HEK293 (cell line): ENCODE measurements at regions not wholly inside any gene's neighbourhood (a gene's known extent, or its start where the extent isn't known, plus 50 kb on each side); places are given as distances from the start of the nearest gene placed in this dataset.

Experiments
- CTCF ChIA-PET: fragments of 350-600 bp; formaldehyde crosslinking; extraction: SDS; loops from one replicate; lab custom pipeline; 2021; ENCODE audit warnings: antibody characterized with exemption; lab: Yijun Ruan, JAX
- POLR2A ChIA-PET: fragments of 300-600 bp; formaldehyde crosslinking; extraction: SDS; loops from one replicate; lab custom pipeline; 2020; ENCODE audit warnings: antibody characterized with exemption, inconsistent platforms; lab: Yijun Ruan, JAX
- H3K27ac ChIP-seq: fragments of 200-500 bp; sonication (Bioruptor generic); 2 replicates; pipeline ENCODE4 v1.5.1; 2014; ENCODE audit warnings: low read depth, low read length, control low read depth, inconsistent platforms; ENCODE audit errors: extremely low read depth
- H3K36me3 ChIP-seq, 2 experiments: fragments of 200-500 bp in 1 of 2; sonication (Bioruptor generic) in 1 of 2; 1 replicate in 1 of 2; 2 replicates in 1 of 2; pipeline ENCODE4 v1.5.1; 2014 to 2017; ENCODE audit warnings: inconsistent platforms in 2 of 2, low read length in 2 of 2; ENCODE audit not compliant: control insufficient read depth in 2 of 2, insufficient read depth in 1 of 2
- H3K4me1 ChIP-seq: fragments of 200-500 bp; sonication (Bioruptor generic); 2 replicates; pipeline ENCODE4 v1.5.1; 2014; ENCODE audit warnings: mild to moderate bottlenecking, low read length, inconsistent platforms; ENCODE audit not compliant: control insufficient read depth, insufficient read depth
- H3K4me3 ChIP-seq: 2 replicates; pipeline ENCODE4 v1.5.1; 2011; ENCODE audit warnings: low read depth, mild to moderate bottlenecking, control low read depth, low read length, moderate library complexity
- H3K9me3 ChIP-seq: fragments of 200-500 bp; sonication (Bioruptor generic); 2 replicates; pipeline ENCODE4 v1.5.1; 2014; ENCODE audit warnings: low read depth, low read length, inconsistent platforms; ENCODE audit not compliant: control insufficient read depth, insufficient read depth
- AEBP2 ChIP-seq: fragments of 450-650 bp; formaldehyde crosslinking; IDR thresholded peaks from 2 replicates; pipeline ENCODE4 v1.5.1; 2016; ENCODE audit warnings: missing biosample characterization, missing genetic modification characterization, borderline replicate concordance
- BCL11B ChIP-seq: fragments of 450-650 bp; formaldehyde crosslinking; IDR thresholded peaks from 2 replicates; pipeline ENCODE4 v1.5.1; 2016; ENCODE audit warnings: low read depth, missing biosample characterization, missing genetic modification characterization
- FEZF1 ChIP-seq: fragments of 450-650 bp; formaldehyde crosslinking; IDR thresholded peaks from 2 replicates; pipeline ENCODE4 v1.5.1; 2016; ENCODE audit warnings: missing biosample characterization, missing genetic modification characterization
- GFI1B ChIP-seq: fragments of 450-650 bp; formaldehyde crosslinking; IDR thresholded peaks from 2 replicates; pipeline ENCODE4 v1.5.1; 2016; ENCODE audit warnings: missing biosample characterization, missing genetic modification characterization
- KLF10 ChIP-seq: fragments of 450-650 bp; IDR thresholded peaks from 2 replicates; pipeline ENCODE4 v1.5.1; 2018; ENCODE audit warnings: missing biosample characterization, mild to moderate bottlenecking, missing genetic modification characterization
- KLF16 ChIP-seq: fragments of 450-650 bp; formaldehyde crosslinking; IDR thresholded peaks from 2 replicates; pipeline ENCODE4 v1.5.1; 2017; ENCODE audit warnings: missing biosample characterization, missing genetic modification characterization
- KLF17 ChIP-seq: fragments of 450-650 bp; formaldehyde crosslinking; IDR thresholded peaks from 2 replicates; pipeline ENCODE4 v1.5.1; 2016; ENCODE audit warnings: missing biosample characterization, missing genetic modification characterization
- MYNN ChIP-seq: fragments of 450-650 bp; formaldehyde crosslinking; IDR thresholded peaks from 2 replicates; pipeline ENCODE4 v1.5.1; 2016; ENCODE audit warnings: missing biosample characterization, missing genetic modification characterization, borderline replicate concordance
- MZF1 ChIP-seq: fragments of 450-650 bp; formaldehyde crosslinking; IDR thresholded peaks from 2 replicates; pipeline ENCODE4 v1.5.1; 2017; ENCODE audit warnings: missing biosample characterization, missing genetic modification characterization, borderline replicate concordance
- PATZ1 ChIP-seq: fragments of 450-650 bp; formaldehyde crosslinking; IDR thresholded peaks from 2 replicates; pipeline ENCODE4 v1.5.1; 2016; ENCODE audit warnings: missing biosample characterization, missing genetic modification characterization
- RBAK ChIP-seq: fragments of 450-650 bp; formaldehyde crosslinking; IDR thresholded peaks from 2 replicates; pipeline ENCODE4 v1.5.1; 2016; ENCODE audit warnings: missing biosample characterization, missing genetic modification characterization
- SCRT2 ChIP-seq: fragments of 450-650 bp; formaldehyde crosslinking; IDR thresholded peaks from 2 replicates; pipeline ENCODE4 v1.5.1; 2016; ENCODE audit warnings: missing biosample characterization, missing genetic modification characterization
- TRIM28 ChIP-seq: IDR thresholded peaks from 2 replicates; pipeline ENCODE4 v1.6.1; 2011; ENCODE audit warnings: low read length, control low read depth, borderline replicate concordance
- ZBTB1 ChIP-seq: fragments of 450-650 bp; formaldehyde crosslinking; IDR thresholded peaks from 2 replicates; pipeline ENCODE4 v1.5.1; 2016; ENCODE audit warnings: missing biosample characterization, missing genetic modification characterization
- ZBTB48 ChIP-seq: fragments of 450-650 bp; formaldehyde crosslinking; IDR thresholded peaks from 2 replicates; pipeline ENCODE4 v1.5.1; 2016; ENCODE audit warnings: missing biosample characterization, missing genetic modification characterization
- ZBTB6 ChIP-seq: fragments of 450-650 bp; formaldehyde crosslinking; IDR thresholded peaks from 2 replicates; pipeline ENCODE4 v1.5.1; 2017; ENCODE audit warnings: missing biosample characterization, missing genetic modification characterization
- ZFP3 ChIP-seq: fragments of 450-650 bp; formaldehyde crosslinking; IDR thresholded peaks from 2 replicates; pipeline ENCODE4 v1.5.1; 2016; ENCODE audit warnings: low read depth, missing biosample characterization, missing genetic modification characterization
- ZFP69B ChIP-seq: fragments of 450-650 bp; formaldehyde crosslinking; IDR thresholded peaks from 2 replicates; pipeline ENCODE4 v1.5.1; 2016; ENCODE audit warnings: missing biosample characterization, missing genetic modification characterization
- ZNF132 ChIP-seq: fragments of 450-650 bp; formaldehyde crosslinking; IDR thresholded peaks from 2 replicates; pipeline ENCODE4 v1.5.1; 2017; ENCODE audit warnings: missing biosample characterization, missing genetic modification characterization, borderline replicate concordance
- ZNF146 ChIP-seq: fragments of 450-650 bp; formaldehyde crosslinking; IDR thresholded peaks from 2 replicates; pipeline ENCODE4 v1.5.1; 2016; ENCODE audit warnings: missing biosample characterization, missing genetic modification characterization
- ZNF16 ChIP-seq: fragments of 450-650 bp; formaldehyde crosslinking; IDR thresholded peaks from 2 replicates; pipeline ENCODE4 v1.5.1; 2016; ENCODE audit warnings: low read depth, missing biosample characterization, missing genetic modification characterization
- ZNF202 ChIP-seq: fragments of 450-650 bp; formaldehyde crosslinking; IDR thresholded peaks from 2 replicates; pipeline ENCODE4 v1.5.1; 2016; ENCODE audit warnings: missing biosample characterization, missing genetic modification characterization, borderline replicate concordance
- ZNF248 ChIP-seq: fragments of 450-650 bp; formaldehyde crosslinking; IDR thresholded peaks from 2 replicates; pipeline ENCODE4 v1.5.1; 2017; ENCODE audit warnings: missing biosample characterization, missing genetic modification characterization
- ZNF335 ChIP-seq: fragments of 450-650 bp; formaldehyde crosslinking; conservative IDR thresholded peaks from 2 replicates; pipeline ENCODE4 v1.5.1; 2016; ENCODE audit warnings: missing biosample characterization, missing genetic modification characterization
- ZNF350 ChIP-seq: fragments of 450-650 bp; formaldehyde crosslinking; IDR thresholded peaks from 2 replicates; pipeline ENCODE4 v1.5.0; 2017; ENCODE audit warnings: missing biosample characterization, mild to moderate bottlenecking, missing genetic modification characterization
- ZNF366 ChIP-seq: fragments of 450-650 bp; formaldehyde crosslinking; conservative IDR thresholded peaks from 2 replicates; pipeline ENCODE4 v1.5.1; 2016; ENCODE audit warnings: missing biosample characterization, missing genetic modification characterization
- ZNF391 ChIP-seq: fragments of 450-650 bp; formaldehyde crosslinking; IDR thresholded peaks from 2 replicates; pipeline ENCODE4 v1.5.1; 2016; ENCODE audit warnings: low read depth, missing biosample characterization, missing genetic modification characterization, borderline replicate concordance
- ZNF48 ChIP-seq: fragments of 450-650 bp; formaldehyde crosslinking; IDR thresholded peaks from 2 replicates; pipeline ENCODE4 v1.5.1; 2016; ENCODE audit warnings: missing biosample characterization, missing genetic modification characterization
- ZNF488 ChIP-seq: fragments of 450-650 bp; formaldehyde crosslinking; IDR thresholded peaks from 2 replicates; pipeline ENCODE4 v1.5.1; 2016; ENCODE audit warnings: missing biosample characterization, missing genetic modification characterization
- ZNF610 ChIP-seq: fragments of 450-650 bp; formaldehyde crosslinking; IDR thresholded peaks from 2 replicates; pipeline ENCODE4 v1.5.1; 2016; ENCODE audit warnings: missing biosample characterization, missing genetic modification characterization, borderline replicate concordance
- ZNF791 ChIP-seq: fragments of 450-650 bp; formaldehyde crosslinking; IDR thresholded peaks from 2 replicates; pipeline ENCODE4 v1.5.1; 2016; ENCODE audit warnings: missing biosample characterization, missing genetic modification characterization

- no peak for TF ChIP-seq MZF1 (tag by site-specific recombination)
- TF ChIP-seq ZNF335 (tag by site-specific recombination) = no peak
- no peak for TF ChIP-seq ZFP69B
- no peak for TF ChIP-seq ZBTB48
- TF ChIP-seq ZNF48 (tag by site-specific recombination) = no peak
- TF ChIP-seq ZNF488 (tag by site-specific recombination) = no peak
- no peak for TF ChIP-seq GFI1B (tag by site-specific recombination)
- TF ChIP-seq FEZF1 = no peak
- TF ChIP-seq ZNF391 = no peak
- no peak for TF ChIP-seq ZNF791 (tag by site-specific recombination)
- TF ChIP-seq ZNF350 (tag by site-specific recombination) = no peak
- TF ChIP-seq BCL11B (tag by site-specific recombination) = no peak
- TF ChIP-seq ZFP3 (tag by site-specific recombination) = no peak
- TF ChIP-seq ZNF16 (tag by site-specific recombination) = no peak
- no peak for TF ChIP-seq SCRT2 (tag by site-specific recombination)
- no peak for TF ChIP-seq KLF10 (tag by site-specific recombination)
- TF ChIP-seq ZNF610 (tag by site-specific recombination) = no peak
- TF ChIP-seq ZNF366 (tag by site-specific recombination) = no peak
- Histone ChIP-seq H3K36me3 (no peaks in the 10 kb centered on the region), H3K9me3 (no peaks in the 10 kb centered on the region), H3K4me1 (no peaks in the 10 kb centered on the region), H3K27ac (no peak overlapping the region), H3K4me3 (no peak overlapping the region)
- ChIA-PET CTCF (interaction anchor here (0.6 kb wide), 1 partner anchor 763 kb away, joined by 4 read pairs; no protein-coding TSS in a partner anchor), POLR2A (no interaction called here)
Observed at GRCh38 chr7:124423863-124424262, 341.7 kb downstream of the GPR37 start.

GRCh38 chr7:124422081-124422480 is 343.5 kb downstream of the GPR37 start:
- ChIA-PET CTCF (no interaction called here), POLR2A (no interaction called here)
- Histone ChIP-seq H3K27ac (no peak overlapping the region), H3K9me3 (no peaks in the 10 kb centered on the region), H3K4me3 (no peak overlapping the region), H3K36me3 (no peaks in the 10 kb centered on the region), H3K4me1 (no peaks in the 10 kb centered on the region)
- no peak for TF ChIP-seq ZBTB1 (tag by site-specific recombination)
- TF ChIP-seq TRIM28 = no peak
- TF ChIP-seq AEBP2 = no peak
- no peak for TF ChIP-seq PATZ1 (tag by site-specific recombination)
- TF ChIP-seq KLF16 (tag by site-specific recombination) = no peak
- TF ChIP-seq RBAK = no peak
- no peak for TF ChIP-seq ZBTB6 (tag by site-specific recombination)
- no peak for TF ChIP-seq ZNF146 (tag by site-specific recombination)
- no peak for TF ChIP-seq MYNN (tag by site-specific recombination)
- TF ChIP-seq SCRT2 (tag by site-specific recombination) = no peak
- TF ChIP-seq ZNF132 (tag by site-specific recombination) = no peak
- TF ChIP-seq KLF17 = no peak
- no peak for TF ChIP-seq ZNF248 (tag by site-specific recombination)
- TF ChIP-seq ZNF202 (tag by site-specific recombination) = no peak
